NCI-H2029 treated with DMSO at 0.1 percent for 48 hours (cell line): ENCODE measurements at regions not wholly inside any gene's neighbourhood (a gene's known extent, or its start where the extent isn't known, plus 50 kb on each side); places are given as distances from the start of the nearest gene placed in this dataset.

Experiments
- DNase-seq: peaks from one replicate; lab custom pipeline; 2025; lab: John Stamatoyannopoulos, UW

GRCh38 chr3:99500485-99500884 is 137.9 kb upstream of the COL8A1 start:
- DNase-seq, result no peak

- DNase-seq, result no peak
These were observed 138.9 kb upstream of the COL8A1 start for GRCh38 chr3:99499235-99500158.

GRCh38 chr3:99498550-99499234 is 139.7 kb upstream of the COL8A1 start:
- DNase-seq, result no peak

- DNase-seq, result no peak
These were observed 150.5 kb upstream of the COL8A1 start for GRCh38 chr3:99487894-99488293.

- DNase-seq, result no peak
These were observed 153.1 kb upstream of the COL8A1 start for GRCh38 chr3:99485286-99485685.

- DNase-seq, result no peak
These were observed 153.5 kb upstream of the COL8A1 start for GRCh38 chr3:99484871-99485270.

GRCh38 chr3:99483841-99484240 is 154.6 kb upstream of the COL8A1 start:
- no peak for DNase-seq

GRCh38 chr3:99482191-99482590 is 156.2 kb upstream of the COL8A1 start:
- DNase-seq, result no peak

GRCh38 chr3:99481561-99481960 is 156.8 kb upstream of the COL8A1 start:
- DNase-seq, result no peak

- DNase-seq, result no peak
These were observed 158.6 kb upstream of the COL8A1 start for GRCh38 chr3:99479768-99480167.

- no peak for DNase-seq
These were observed 160.7 kb upstream of the COL8A1 start for GRCh38 chr3:99477650-99478049.

- no peak for DNase-seq
These were observed 163.2 kb upstream of the COL8A1 start for GRCh38 chr3:99475229-99475628.

GRCh38 chr3:99474776-99475175 is 163.6 kb upstream of the COL8A1 start:
- DNase-seq, result no peak

GRCh38 chr3:99473321-99473751 is 165.1 kb upstream of the COL8A1 start:
- DNase-seq, result no peak

- no peak for DNase-seq
These were observed 166.0 kb upstream of the COL8A1 start for GRCh38 chr3:99472385-99472784.

- DNase-seq, result no peak
These were observed 166.8 kb upstream of the COL8A1 start for GRCh38 chr3:99471353-99472323.

GRCh38 chr3:99470841-99471240 is 167.6 kb upstream of the COL8A1 start:
- DNase-seq, result no peak

GRCh38 chr3:99468918-99469317 is 169.5 kb upstream of the COL8A1 start:
- DNase-seq, result no peak

- DNase-seq, result no peak
These were observed 171.0 kb upstream of the COL8A1 start for GRCh38 chr3:99467420-99467819.

GRCh38 chr3:99466331-99466730 is 172.1 kb upstream of the COL8A1 start:
- no peak for DNase-seq

GRCh38 chr3:99458013-99458412 is 180.4 kb upstream of the COL8A1 start:
- DNase-seq, result no peak

- DNase-seq, result no peak
These were observed 195.8 kb upstream of the COL8A1 start for GRCh38 chr3:99442599-99442998.
